ENCODE measurements at regions not wholly inside any gene's neighbourhood (a gene's known extent, or its start where the extent isn't known, plus 50 kb on each side); places are given as distances from the start of the nearest gene placed in this dataset.

DNA sequence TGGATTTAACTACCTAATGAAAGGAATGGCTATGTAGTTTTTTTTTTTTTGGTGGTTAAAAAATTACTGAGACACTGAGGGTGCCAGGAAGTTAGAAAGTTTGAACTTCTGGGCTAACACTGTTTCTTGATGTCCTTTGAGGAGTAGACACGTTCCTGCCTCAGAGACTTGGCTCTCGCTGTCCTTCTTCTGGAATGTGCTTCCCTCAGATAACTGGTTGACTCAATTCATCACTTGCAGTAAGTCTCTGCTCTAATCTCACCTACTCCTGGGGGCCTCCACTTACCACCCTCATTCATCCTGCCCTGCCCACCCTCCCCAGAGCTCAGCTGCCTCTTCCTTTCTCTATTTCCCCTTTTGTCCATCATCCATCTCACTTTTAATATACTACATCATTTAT, 167.0 kb downstream of the YTHDC2 start:
- POLR2A ChIA-PET: no interaction called here
- H3K4me1 Mint-ChIP-seq (ENCODE audit: low read depth, unreplicated experiment): no peaks in the 10 kb centered on the region
- Histone ChIP-seq H3K9me3 (no peaks in the 10 kb centered on the region), H3K27me3 (replicated peaks; ENCODE audit: control insufficient read depth, insufficient read depth, low read length) (no peaks in the 10 kb centered on the region), H3K36me3 (ENCODE audit: control insufficient read depth, insufficient read depth, low read length) (no peaks in the 10 kb centered on the region), H3K4me1 (no peaks in the 10 kb centered on the region), H3K4me3 (ENCODE audit: low read depth, low read length) (no peak overlapping the region)
- H3K4me3 Mint-ChIP-seq (ENCODE audit: unreplicated experiment): no peak overlapping the region
- peaks cover 3% of the 10 kb centered on the region for H3K27me3 Mint-ChIP-seq (ENCODE audit: insufficient read depth, unreplicated experiment)
- H3K9me3 Mint-ChIP-seq (ENCODE audit: unreplicated experiment): no peaks in the 10 kb centered on the region
- no peaks in the 10 kb centered on the region for H3K36me3 Mint-ChIP-seq (ENCODE audit: insufficient read depth, unreplicated experiment)
- TF ChIP-seq, protein P1, sequence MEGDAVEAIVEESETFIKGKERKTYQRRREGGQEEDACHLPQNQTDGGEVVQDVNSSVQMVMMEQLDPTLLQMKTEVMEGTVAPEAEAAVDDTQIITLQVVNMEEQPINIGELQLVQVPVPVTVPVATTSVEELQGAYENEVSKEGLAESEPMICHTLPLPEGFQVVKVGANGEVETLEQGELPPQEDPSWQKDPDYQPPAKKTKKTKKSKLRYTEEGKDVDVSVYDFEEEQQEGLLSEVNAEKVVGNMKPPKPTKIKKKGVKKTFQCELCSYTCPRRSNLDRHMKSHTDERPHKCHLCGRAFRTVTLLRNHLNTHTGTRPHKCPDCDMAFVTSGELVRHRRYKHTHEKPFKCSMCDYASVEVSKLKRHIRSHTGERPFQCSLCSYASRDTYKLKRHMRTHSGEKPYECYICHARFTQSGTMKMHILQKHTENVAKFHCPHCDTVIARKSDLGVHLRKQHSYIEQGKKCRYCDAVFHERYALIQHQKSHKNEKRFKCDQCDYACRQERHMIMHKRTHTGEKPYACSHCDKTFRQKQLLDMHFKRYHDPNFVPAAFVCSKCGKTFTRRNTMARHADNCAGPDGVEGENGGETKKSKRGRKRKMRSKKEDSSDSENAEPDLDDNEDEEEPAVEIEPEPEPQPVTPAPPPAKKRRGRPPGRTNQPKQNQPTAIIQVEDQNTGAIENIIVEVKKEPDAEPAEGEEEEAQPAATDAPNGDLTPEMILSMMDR (IDR thresholded peaks at IDR 0.05; ENCODE audit: insufficient read depth in 1 of 2, low read depth in 1 of 2, low read length in 1 of 2, severe bottlenecking in 1 of 2, unreplicated experiment in 1 of 2): no peak
- DNase-seq: no peak
- CTCF ChIA-PET: no interaction called here
- no peak overlapping the region for H3K27ac Mint-ChIP-seq (ENCODE audit: unreplicated experiment)
- no TSS peak for BruUV-seq (replicated peaks)
- intact Hi-C loops (cut with micrococcal nuclease; ENCODE audit: unreplicated experiment): no loop called here

DNA sequence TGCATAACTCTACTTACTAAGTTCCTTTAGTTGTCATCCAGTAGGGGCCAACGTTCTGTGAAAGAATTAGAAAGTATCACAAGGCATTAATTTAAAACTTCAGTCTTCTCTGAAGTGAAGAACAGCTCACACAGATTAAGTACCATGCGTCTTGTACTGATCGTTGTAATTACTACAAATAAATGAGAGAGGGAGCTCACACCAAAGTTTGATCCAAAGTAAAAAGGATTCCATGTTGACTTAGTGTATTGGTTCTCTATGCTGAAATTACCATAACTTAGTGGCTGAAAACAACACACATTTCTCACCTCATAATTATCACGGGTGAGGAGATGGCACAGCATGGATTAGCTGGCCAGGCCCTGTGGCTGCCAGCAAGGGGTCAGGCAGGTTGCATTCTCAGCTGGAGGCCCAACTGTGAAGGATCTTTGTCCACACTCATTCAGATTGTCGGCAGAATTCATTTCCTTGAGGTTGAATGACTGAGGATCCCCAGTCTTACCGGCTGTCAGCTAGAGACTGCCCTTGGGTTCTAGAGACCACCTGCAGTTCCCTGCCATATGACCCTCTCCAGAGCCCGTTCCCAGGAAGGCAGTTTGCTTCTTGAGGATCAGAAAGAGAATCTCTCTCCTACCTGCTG, 169.1 kb downstream of the YTHDC2 start:
- Mint-ChIP-seq H3K4me3 (ENCODE audit: unreplicated experiment) (no peak overlapping the region), H3K4me1 (ENCODE audit: low read depth, unreplicated experiment) (no peaks in the 10 kb centered on the region), H3K27ac (ENCODE audit: unreplicated experiment) (no peak overlapping the region), H3K9me3 (ENCODE audit: unreplicated experiment) (no peaks in the 10 kb centered on the region), H3K27me3 (ENCODE audit: insufficient read depth, unreplicated experiment) (no peaks in the 10 kb centered on the region), H3K36me3 (ENCODE audit: insufficient read depth, unreplicated experiment) (no peaks in the 10 kb centered on the region)
- no peaks in the 10 kb centered on the region for H3K36me3 ChIP-seq (ENCODE audit: control insufficient read depth, insufficient read depth, low read length)
- no peak overlapping the region for H3K4me3 ChIP-seq (ENCODE audit: low read depth, low read length)
- no peaks in the 10 kb centered on the region for H3K27me3 ChIP-seq (replicated peaks; ENCODE audit: control insufficient read depth, insufficient read depth, low read length)
- BruUV-seq (replicated peaks): no TSS peak
- no peaks in the 10 kb centered on the region for H3K4me1 ChIP-seq
- intact Hi-C loops (cut with micrococcal nuclease; ENCODE audit: unreplicated experiment): no loop called here
- DNase-seq: no peak
- ChIA-PET CTCF (interaction anchor here (0.6 kb wide), 3 partner anchors 70 to 695 kb away, joined by 3 read pairs; no protein-coding TSS in a partner anchor), POLR2A (no interaction called here)
- no peaks in the 10 kb centered on the region for H3K9me3 ChIP-seq
- TF ChIP-seq, protein P1 (IDR thresholded peaks at IDR 0.05; ENCODE audit: insufficient read depth in 1 of 2, low read depth in 1 of 2, low read length in 1 of 2, severe bottlenecking in 1 of 2, unreplicated experiment in 1 of 2): no peak

DNA sequence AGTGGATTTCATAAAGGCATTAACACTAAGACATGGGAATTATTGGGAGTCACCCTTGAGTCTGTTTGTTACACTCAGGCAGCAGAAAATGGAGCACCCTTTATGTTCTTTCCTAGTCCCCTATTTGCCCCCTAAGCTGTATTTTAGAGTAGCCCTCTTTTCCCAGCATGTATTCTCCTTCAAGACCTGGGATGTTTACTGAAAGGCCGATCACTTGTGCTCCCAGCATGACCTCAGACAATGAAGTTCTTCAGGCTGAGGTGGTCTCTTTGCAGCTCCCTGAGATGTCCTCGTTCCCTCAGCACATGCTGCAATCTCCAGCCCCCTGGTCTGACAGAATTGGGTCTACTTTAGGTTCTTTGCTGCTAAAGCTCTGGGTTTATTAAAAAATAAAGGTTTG, 169.7 kb downstream of the YTHDC2 start:
- intact Hi-C loops (cut with micrococcal nuclease; ENCODE audit: unreplicated experiment): no loop called here
- no peak for DNase-seq
- Mint-ChIP-seq H3K27me3 (ENCODE audit: insufficient read depth, unreplicated experiment) (no peaks in the 10 kb centered on the region), H3K27ac (ENCODE audit: unreplicated experiment) (no peak overlapping the region), H3K36me3 (ENCODE audit: insufficient read depth, unreplicated experiment) (no peaks in the 10 kb centered on the region), H3K9me3 (ENCODE audit: unreplicated experiment) (no peaks in the 10 kb centered on the region), H3K4me3 (ENCODE audit: unreplicated experiment) (no peak overlapping the region), H3K4me1 (ENCODE audit: low read depth, unreplicated experiment) (no peaks in the 10 kb centered on the region)
- POLR2A ChIA-PET: no interaction called here
- Histone ChIP-seq H3K36me3 (ENCODE audit: control insufficient read depth, insufficient read depth, low read length) (no peaks in the 10 kb centered on the region), H3K27me3 (replicated peaks; ENCODE audit: control insufficient read depth, insufficient read depth, low read length) (no peaks in the 10 kb centered on the region), H3K4me1 (no peaks in the 10 kb centered on the region), H3K9me3 (no peaks in the 10 kb centered on the region), H3K4me3 (ENCODE audit: low read depth, low read length) (no peak overlapping the region)
- no TSS peak for BruUV-seq (replicated peaks)
- CTCF ChIA-PET: no interaction called here
- TF ChIP-seq, protein P1 (IDR thresholded peaks at IDR 0.05; ENCODE audit: insufficient read depth in 1 of 2, low read depth in 1 of 2, low read length in 1 of 2, severe bottlenecking in 1 of 2, unreplicated experiment in 1 of 2): no peak
